OCI-LY1 (cell line): ENCODE measurements at regions not wholly inside any gene's neighbourhood (a gene's known extent, or its start where the extent isn't known, plus 50 kb on each side); places are given as distances from the start of the nearest gene placed in this dataset.

Source experiments
- H2AFZ ChIP-seq: fragments of 200-600 bp; sonication (generic), shearing (Covaris generic); 2 replicates; pipeline ENCODE4 v1.6.0; 2014; ENCODE audit warnings: antibody characterized with exemption, mild to moderate bottlenecking, low read length
- H3F3A ChIP-seq: fragments of 200-600 bp; sonication (generic), shearing (Covaris generic); 2 replicates; pipeline ENCODE4 v1.6.0; 2014; ENCODE audit warnings: mild to moderate bottlenecking, antibody characterized with exemption, low read length, moderate library complexity; ENCODE audit not compliant: insufficient read depth
- H3K27ac ChIP-seq: fragments of 200-600 bp; sonication (generic); 2 replicates; pipeline ENCODE4 v1.5.1; 2014; ENCODE audit warnings: low read length, mixed run types, mild to moderate bottlenecking, low read depth; ENCODE audit not compliant: poor library complexity, severe bottlenecking
- H3K27me3 ChIP-seq: fragments of 200-600 bp; sonication (generic); 2 replicates; pipeline ENCODE4 v1.6.0; 2014; ENCODE audit warnings: antibody characterized with exemption, mild to moderate bottlenecking, low read length, moderate library complexity; ENCODE audit not compliant: insufficient read depth
- H3K36me3 ChIP-seq: fragments of 200-600 bp; sonication (generic); 2 replicates; pipeline ENCODE4 v1.6.1; 2014; ENCODE audit warnings: mild to moderate bottlenecking, antibody characterized with exemption, low read length, moderate library complexity, mixed read lengths; ENCODE audit not compliant: insufficient read depth
- H3K4me1 ChIP-seq: fragments of 200-600 bp; sonication (generic); 2 replicates; pipeline ENCODE4 v1.5.1; 2014; ENCODE audit warnings: mild to moderate bottlenecking, low read length, moderate library complexity; ENCODE audit not compliant: insufficient read depth, severe bottlenecking
- H3K4me2 ChIP-seq: fragments of 200-600 bp; sonication (generic), shearing (Covaris generic); 2 replicates; pipeline ENCODE4 v1.6.1; 2014; ENCODE audit warnings: low read length
- H3K4me3 ChIP-seq: fragments of 200-600 bp; sonication (generic); 2 replicates; pipeline ENCODE4 v1.5.1; 2014; ENCODE audit warnings: low read length, low read depth, mild to moderate bottlenecking, mixed read lengths; ENCODE audit not compliant: poor library complexity, severe bottlenecking
- H3K79me2 ChIP-seq: fragments of 200-600 bp; shearing (Covaris generic); 2 replicates; pipeline ENCODE4 v1.6.1; 2016; ENCODE audit warnings: mixed run types, low read length, mixed read lengths; ENCODE audit not compliant: insufficient read depth
- H3K9ac ChIP-seq: fragments of 200-600 bp; sonication (generic), shearing (Covaris generic); 2 replicates; pipeline ENCODE4 v1.6.1; 2014; ENCODE audit warnings: mild to moderate bottlenecking, low read length, mixed read lengths
- H3K9me2 ChIP-seq: fragments of 200-600 bp; sonication (generic), shearing (Covaris generic); 2 replicates; pipeline ENCODE4 v1.6.1; 2014; ENCODE audit warnings: low read depth, mild to moderate bottlenecking, low read length, mixed read lengths
- H3K9me3 ChIP-seq: fragments of 200-600 bp; shearing (Covaris generic); 2 replicates; pipeline ENCODE4 v1.6.1; 2014; ENCODE audit warnings: low read length, mixed read lengths
- H4K20me1 ChIP-seq: fragments of 200-600 bp; sonication (generic), shearing (Covaris generic); 2 replicates; pipeline ENCODE4 v1.6.0; 2016; ENCODE audit warnings: mild to moderate bottlenecking, low read length; ENCODE audit not compliant: insufficient read depth
- EZH2 ChIP-seq: fragments of 200-600 bp; sonication (generic), shearing (Covaris generic); IDR thresholded peaks from 2 replicates; pipeline ENCODE4 v1.8.0; 2017; ENCODE audit warnings: borderline replicate concordance, mixed run types, mild to moderate bottlenecking, antibody characterized with exemption, low read length, moderate library complexity, mixed read lengths
- TF ChIP-seq, protein P1 (sequence below): fragments of 200-600 bp; sonication (generic), shearing (Covaris generic); IDR thresholded peaks from 2 replicates; pipeline ENCODE4 v1.5.1; 2017; ENCODE audit warnings: mild to moderate bottlenecking, antibody characterized with exemption, low read length, moderate library complexity, mixed read lengths

DNA sequence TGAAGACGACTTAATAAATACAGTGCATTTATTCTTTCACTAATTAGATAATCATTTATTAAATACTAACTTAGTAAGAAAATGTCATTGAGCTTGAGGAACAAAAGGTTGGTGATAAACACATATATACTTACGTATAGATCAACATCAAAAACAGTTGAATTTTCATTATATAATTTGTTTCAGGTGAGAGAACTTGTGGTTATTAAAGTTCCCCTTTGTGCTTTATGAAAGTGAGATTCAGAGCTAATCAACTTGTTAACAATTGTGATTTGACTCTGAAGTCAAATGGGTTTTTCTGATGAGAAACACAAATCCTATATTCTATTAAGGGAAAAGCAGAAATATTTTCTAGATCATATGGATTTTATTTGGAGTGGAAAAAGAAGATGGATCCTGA, 524.0 kb downstream of the SOX11 start:
- no peaks in the 10 kb centered on the region for H3F3A ChIP-seq
- no peaks in the 10 kb centered on the region for H3K79me2 ChIP-seq
- H3K27me3 ChIP-seq, result no peaks in the 10 kb centered on the region
- TF ChIP-seq, protein P1, sequence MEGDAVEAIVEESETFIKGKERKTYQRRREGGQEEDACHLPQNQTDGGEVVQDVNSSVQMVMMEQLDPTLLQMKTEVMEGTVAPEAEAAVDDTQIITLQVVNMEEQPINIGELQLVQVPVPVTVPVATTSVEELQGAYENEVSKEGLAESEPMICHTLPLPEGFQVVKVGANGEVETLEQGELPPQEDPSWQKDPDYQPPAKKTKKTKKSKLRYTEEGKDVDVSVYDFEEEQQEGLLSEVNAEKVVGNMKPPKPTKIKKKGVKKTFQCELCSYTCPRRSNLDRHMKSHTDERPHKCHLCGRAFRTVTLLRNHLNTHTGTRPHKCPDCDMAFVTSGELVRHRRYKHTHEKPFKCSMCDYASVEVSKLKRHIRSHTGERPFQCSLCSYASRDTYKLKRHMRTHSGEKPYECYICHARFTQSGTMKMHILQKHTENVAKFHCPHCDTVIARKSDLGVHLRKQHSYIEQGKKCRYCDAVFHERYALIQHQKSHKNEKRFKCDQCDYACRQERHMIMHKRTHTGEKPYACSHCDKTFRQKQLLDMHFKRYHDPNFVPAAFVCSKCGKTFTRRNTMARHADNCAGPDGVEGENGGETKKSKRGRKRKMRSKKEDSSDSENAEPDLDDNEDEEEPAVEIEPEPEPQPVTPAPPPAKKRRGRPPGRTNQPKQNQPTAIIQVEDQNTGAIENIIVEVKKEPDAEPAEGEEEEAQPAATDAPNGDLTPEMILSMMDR, result no peak
- no peak for TF ChIP-seq EZH2
- no peaks in the 10 kb centered on the region for H3K9me3 ChIP-seq
- peaks cover 49% of the 10 kb centered on the region for H3K4me1 ChIP-seq
- no peaks in the 10 kb centered on the region for H3K9me2 ChIP-seq
- no peaks in the 10 kb centered on the region for H3K36me3 ChIP-seq
- H4K20me1 ChIP-seq, result no peaks in the 10 kb centered on the region
- no peak overlapping the region for H3K27ac ChIP-seq
- no peak overlapping the region for H3K4me3 ChIP-seq
- H2AFZ ChIP-seq, result no peak overlapping the region
- H3K9ac ChIP-seq, result no peak overlapping the region
- no peak overlapping the region for H3K4me2 ChIP-seq

DNA sequence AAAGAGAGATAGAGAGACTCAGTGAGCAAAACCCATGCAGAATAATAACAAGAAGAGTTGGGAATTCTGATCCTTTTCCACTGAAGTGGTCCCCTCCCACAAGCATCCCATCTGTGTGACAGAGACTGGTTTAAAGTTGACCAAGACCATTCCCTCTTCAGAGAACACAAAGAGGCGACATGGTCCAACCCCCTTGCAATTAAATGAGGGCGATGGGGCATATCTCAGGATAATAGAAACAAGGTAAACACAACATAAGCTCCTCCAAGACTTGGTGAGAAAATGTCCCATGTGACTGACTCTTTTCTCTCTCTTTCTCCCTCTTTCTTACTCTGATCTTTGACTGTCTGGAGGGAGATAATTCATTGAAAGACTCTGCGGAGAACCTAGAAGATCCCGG, 526.7 kb downstream of the SOX11 start:
- no peaks in the 10 kb centered on the region for H4K20me1 ChIP-seq
- H3K4me1 ChIP-seq, result peaks cover 55% of the 10 kb centered on the region
- no peaks in the 10 kb centered on the region for H3K79me2 ChIP-seq
- H3K9me2 ChIP-seq, result no peaks in the 10 kb centered on the region
- H2AFZ ChIP-seq, result no peak overlapping the region
- no peak overlapping the region for H3K4me3 ChIP-seq
- H3K36me3 ChIP-seq, result no peaks in the 10 kb centered on the region
- H3F3A ChIP-seq, result no peaks in the 10 kb centered on the region
- H3K4me2 ChIP-seq, result no peak overlapping the region
- no peaks in the 10 kb centered on the region for H3K9me3 ChIP-seq
- TF ChIP-seq, protein P1, result no peak
- TF ChIP-seq EZH2, result no peak
- no peak overlapping the region for H3K9ac ChIP-seq
- H3K27me3 ChIP-seq, result no peaks in the 10 kb centered on the region
- H3K27ac ChIP-seq, result no peak overlapping the region

DNA sequence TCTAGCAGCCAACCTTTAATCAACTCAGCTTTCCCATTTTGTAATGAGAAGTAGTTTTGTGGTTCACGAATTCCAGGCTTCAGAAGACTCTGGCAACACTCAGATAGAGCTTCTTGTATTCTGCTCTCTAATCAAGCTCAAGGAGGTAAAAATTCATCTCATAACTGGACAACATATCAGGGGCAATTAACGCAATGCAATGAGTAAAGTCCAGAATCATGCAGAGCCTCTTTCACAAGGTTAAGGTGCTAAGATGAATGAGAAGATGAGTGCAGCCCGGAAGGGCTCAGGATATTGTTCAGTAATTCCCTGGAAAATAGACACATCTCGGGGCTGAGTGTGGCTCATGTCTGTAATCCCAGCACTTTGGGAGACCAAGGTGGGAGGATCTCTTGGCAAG, 527.7 kb downstream of the SOX11 start:
- no peak overlapping the region for H3K4me3 ChIP-seq
- TF ChIP-seq, protein P1, result no peak
- no peak for TF ChIP-seq EZH2
- H2AFZ ChIP-seq, result no peak overlapping the region; the same call in 1 of the 2 replicates
- no peaks in the 10 kb centered on the region for H3F3A ChIP-seq
- H3K36me3 ChIP-seq, result no peaks in the 10 kb centered on the region
- H3K4me2 ChIP-seq, result no peak overlapping the region
- peaks cover 55% of the 10 kb centered on the region for H3K4me1 ChIP-seq
- no peaks in the 10 kb centered on the region for H3K27me3 ChIP-seq
- no peaks in the 10 kb centered on the region for H4K20me1 ChIP-seq
- no peaks in the 10 kb centered on the region for H3K79me2 ChIP-seq
- no peak overlapping the region for H3K9ac ChIP-seq
- no peaks in the 10 kb centered on the region for H3K9me3 ChIP-seq
- H3K9me2 ChIP-seq, result no peaks in the 10 kb centered on the region
- H3K27ac ChIP-seq, result no peak overlapping the region
